Motor neuron (in vitro differentiated cells): ENCODE measurements at regions not wholly inside any gene's neighbourhood (a gene's known extent, or its start where the extent isn't known, plus 50 kb on each side); places are given as distances from the start of the nearest gene placed in this dataset.
A peak's percentile ranks its signal among the peaks of the same experiment; 100 is the strongest.
"Not testable (repeated sequence)": the region's sequence is repeated elsewhere in the genome, so short reads cannot be mapped to it uniquely, and the experiment has no call there.

ENCODE experiments used
- ATAC-seq, 8 experiments: fragments of 200-7000 bp; cut with Tn5 transposase; replicated peaks in 6 of 8; 2 replicates each; pipeline ENCODE4 v1.8.0; 2021; ENCODE audit warnings: mild to moderate bottlenecking in 8 of 8, moderate library complexity in 8 of 8
- H3K27ac ChIP-seq, 2 donors: fragments of 250-450 bp; sonication (Bioruptor Pico); 2 replicates each; pipeline ENCODE4 v1.9.0; 2021; ENCODE audit warnings: antibody characterized with exemption in 2 of 2, mild to moderate bottlenecking in 2 of 2, moderate library complexity in 1 of 2
- H3K4me1 ChIP-seq, 2 donors: fragments of 250-450 bp; sonication (Bioruptor Pico); replicated peaks in 1 of 2; 2 replicates each; pipeline ENCODE4 v1.6.1; 2021; ENCODE audit warnings: antibody characterized with exemption in 2 of 2, mild to moderate bottlenecking in 2 of 2, moderate library complexity in 1 of 2
- H3K4me3 ChIP-seq, 5 donors: fragments of 250-450 bp; sonication (Bioruptor Pico); 2 replicates each; pipeline ENCODE4 v1.9.0; 2021; ENCODE audit warnings: antibody characterized with exemption in 5 of 5, mild to moderate bottlenecking in 5 of 5, moderate library complexity in 4 of 5
- WGBS, 10 experiments: fragments of 450-650 bp; shearing (Covaris generic); methylation state at CpG; one replicate each; pipeline ENCODE4 v1.0.0; 2022; 5-methylcytosine and 5-hydroxymethylcytosine counted together
- in situ Hi-C, 9 experiments: fragments of 400-800 bp; cut with MboI; loops; one replicate each; pipeline ENCODE4 v1.15.0; 2021; ENCODE audit warnings: low sequenced_read_pairs in 9 of 9, low pct_unique_long_range_greater_than_20kb in 2 of 9; ENCODE audit not compliant: unreplicated experiment in 9 of 9

DNA sequence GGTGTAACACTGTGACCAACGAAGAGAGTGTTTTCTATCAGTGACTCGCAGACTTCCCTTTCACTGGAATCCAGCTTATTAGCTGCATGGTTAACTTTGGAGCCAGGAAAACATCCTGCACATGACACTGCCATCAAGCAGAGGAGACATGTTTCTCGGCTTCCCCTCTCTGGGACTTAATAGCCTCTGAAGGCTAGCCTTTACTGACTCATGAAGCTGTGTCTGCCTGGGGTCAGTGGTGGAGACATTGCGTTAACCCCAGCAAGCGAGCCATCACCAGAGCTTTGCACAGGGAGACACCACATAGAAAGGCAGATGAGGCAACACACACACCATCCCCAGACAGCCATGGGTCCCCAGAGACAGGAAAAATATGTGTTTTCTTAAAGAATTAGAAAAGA, 126.9 kb upstream of the PRICKLE1 start:
- in situ Hi-C loops = no loop called here
- WGBS, 10 experiments = 17 to 100% (median 84%) methylated on average over 1 to 5 of the region's 5 CpGs; no CpG with 5 or more reads in 2 of the 10 experiments
- no peak overlapping the region for H3K27ac ChIP-seq
- no peak overlapping the region for H3K4me3 ChIP-seq
- no peaks in the 10 kb centered on the region for H3K4me1 ChIP-seq
- ATAC-seq = peak in 2 of 8 experiments; percentile 33 to 53

DNA sequence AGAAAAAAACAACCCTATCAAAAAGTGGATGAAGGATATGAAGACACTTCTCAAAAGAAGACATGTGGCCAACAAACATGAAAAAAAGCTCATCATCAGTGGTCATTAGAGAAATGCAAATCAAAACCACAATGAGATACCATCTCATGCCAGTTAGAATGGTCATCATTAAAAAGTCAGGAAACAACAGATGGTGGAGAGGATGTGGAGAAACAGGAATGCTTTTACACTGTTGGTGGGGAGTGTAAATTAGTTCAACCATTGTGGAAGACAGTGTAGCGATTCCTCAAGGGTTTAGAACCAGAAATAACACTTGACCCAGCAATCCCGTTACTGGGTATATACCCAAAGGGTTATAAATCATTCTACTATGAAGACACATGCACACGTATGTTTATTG, 124.0 kb upstream of the PRICKLE1 start:
- in situ Hi-C loops, H3K27ac ChIP-seq, ATAC-seq, H3K4me3 ChIP-seq, H3K4me1 ChIP-seq: not testable (repeated sequence)
- WGBS, 10 experiments = 43 to 93% (median 67%) methylated on average over 1 to 3 of the region's 3 CpGs; no CpG with 5 or more reads in 3 of the 10 experiments

DNA sequence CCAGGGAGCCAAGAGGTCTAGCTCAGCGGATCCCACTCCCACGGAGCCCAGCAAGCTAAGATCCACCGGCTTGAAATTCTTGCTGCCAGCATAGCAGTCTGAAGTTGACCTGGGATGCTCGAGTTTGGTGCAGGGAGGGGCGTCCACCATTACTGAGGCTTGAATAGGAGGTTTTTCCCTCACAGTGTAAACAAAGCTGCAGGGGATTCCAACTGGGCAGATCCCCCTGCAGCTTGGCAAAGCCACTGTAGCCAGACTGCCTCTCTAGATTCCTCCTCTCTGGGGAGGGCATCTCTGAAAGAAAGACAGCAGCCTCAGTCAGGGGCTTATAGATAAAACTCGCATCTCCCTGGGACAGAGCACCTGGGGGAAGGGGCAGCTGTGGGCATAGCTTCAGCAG, 118.8 kb upstream of the PRICKLE1 start:
- H3K4me3 ChIP-seq, ATAC-seq, in situ Hi-C loops, H3K27ac ChIP-seq, H3K4me1 ChIP-seq: not testable (repeated sequence)
- 7 to 100% (median 61%) methylated on average over 1 to 5 of the region's 6 CpGs; no CpG with 5 or more reads in 5 of the 10 experiments for WGBS, 10 experiments

DNA sequence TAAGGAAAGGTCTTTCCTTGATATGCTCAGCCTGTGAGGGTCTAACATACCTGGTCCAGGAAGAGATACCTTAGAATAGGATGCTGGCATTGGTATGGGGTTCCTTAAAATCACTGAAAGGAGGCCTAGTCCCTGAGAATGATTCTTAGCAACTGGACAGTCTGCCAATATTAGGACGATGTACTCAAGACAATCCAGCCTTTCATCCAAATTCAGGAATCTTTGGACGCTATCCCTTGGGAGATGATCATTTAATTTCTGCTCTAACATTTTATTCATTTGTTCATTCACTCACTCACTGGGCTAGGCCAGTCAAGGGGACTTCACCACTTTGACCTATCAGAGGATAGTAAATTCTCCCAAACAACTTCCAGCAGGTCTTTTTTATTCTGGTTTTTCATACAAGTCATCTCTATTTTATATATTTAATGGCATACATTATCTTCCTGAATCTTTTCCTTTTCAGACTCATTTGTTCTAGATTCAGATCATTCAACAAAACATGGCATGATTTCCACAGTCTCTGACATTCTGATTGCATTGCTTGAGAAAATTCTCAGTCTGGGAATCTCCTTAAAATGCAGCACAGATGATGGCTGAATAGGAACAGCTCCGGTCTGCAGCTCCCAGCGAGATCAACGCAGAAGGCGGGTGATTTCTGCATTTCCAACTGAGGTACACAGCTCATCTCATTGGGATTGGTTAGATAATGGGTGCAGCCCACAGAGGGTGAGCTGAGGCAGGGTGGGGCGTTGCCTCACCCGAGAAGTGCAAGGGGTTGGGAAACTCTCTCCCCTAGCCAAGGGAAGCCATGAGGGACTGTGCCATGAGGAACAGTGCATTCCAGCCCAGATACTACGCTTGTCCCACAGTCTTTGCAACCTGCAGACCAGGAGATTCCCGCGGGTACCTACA, 118.0 kb upstream of the PRICKLE1 start:
- H3K27ac ChIP-seq = no peak overlapping the region
- no peak overlapping the region for H3K4me3 ChIP-seq
- no peaks in the 10 kb centered on the region for H3K4me1 ChIP-seq
- WGBS, 10 experiments = 43 to 100% (median 81%) methylated on average over 1 to 7 of the region's 11 CpGs; no CpG with 5 or more reads in 1 of the 10 experiments
- no peak for ATAC-seq
- in situ Hi-C loops = no loop called here

DNA sequence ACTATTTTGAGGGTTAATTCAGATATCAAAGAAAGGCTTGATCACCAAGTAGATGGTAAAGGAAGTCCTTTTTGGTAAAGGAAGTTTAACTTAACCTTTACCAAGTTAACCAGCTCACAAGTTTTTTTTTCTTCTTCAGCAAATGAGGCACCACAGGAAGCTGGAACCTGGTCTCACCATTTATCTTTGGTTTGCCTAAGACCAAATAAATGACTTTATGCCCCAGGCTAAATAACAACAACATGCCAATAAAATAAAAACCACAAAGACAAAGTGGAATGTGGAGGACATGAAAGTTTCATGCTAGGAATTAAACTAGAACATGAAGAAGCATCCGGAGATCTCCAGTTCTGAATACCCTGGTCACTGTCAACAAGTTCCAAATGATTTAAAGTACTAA, 116.8 kb upstream of the PRICKLE1 start:
- no peaks in the 10 kb centered on the region for H3K4me1 ChIP-seq
- H3K4me3 ChIP-seq = no peak overlapping the region
- WGBS, 10 experiments = 20 to 100% (median 83%) methylated on average over 1 of the region's 1 CpG; no CpG with 5 or more reads in 3 of the 10 experiments
- in situ Hi-C loops = no loop called here
- no peak for ATAC-seq
- H3K27ac ChIP-seq = no peak overlapping the region

DNA sequence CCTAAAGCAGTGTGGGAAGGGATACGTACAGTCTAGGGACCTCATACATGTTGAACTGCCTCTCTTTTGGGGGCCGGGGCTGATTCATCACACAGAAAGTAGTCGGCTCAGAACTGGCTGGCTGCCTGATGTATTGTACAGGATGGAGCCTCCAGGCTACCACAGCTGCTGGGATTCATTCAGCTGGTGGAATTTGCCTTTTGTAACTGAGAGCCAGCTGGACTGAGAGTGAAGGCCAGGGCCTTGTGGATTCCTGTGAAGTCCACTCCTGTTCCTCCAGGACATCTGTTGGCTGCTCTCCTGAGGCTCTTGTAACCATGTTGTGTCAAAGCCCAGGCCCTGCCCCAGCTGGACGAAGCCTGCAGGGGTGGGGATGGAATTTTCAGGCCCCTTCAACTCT, 116.3 kb upstream of the PRICKLE1 start:
- H3K27ac ChIP-seq = no peak overlapping the region
- ATAC-seq = peak in 6 of 8 experiments; percentile 53 to 100 (median 96)
- H3K4me3 ChIP-seq = no peak overlapping the region
- WGBS, 10 experiments = 0 to 80% (median 11%) methylated on average over 1 to 4 of the region's 4 CpGs; no CpG with 5 or more reads in 3 of the 10 experiments
- in situ Hi-C loops = no loop called here
- no peaks in the 10 kb centered on the region for H3K4me1 ChIP-seq

DNA sequence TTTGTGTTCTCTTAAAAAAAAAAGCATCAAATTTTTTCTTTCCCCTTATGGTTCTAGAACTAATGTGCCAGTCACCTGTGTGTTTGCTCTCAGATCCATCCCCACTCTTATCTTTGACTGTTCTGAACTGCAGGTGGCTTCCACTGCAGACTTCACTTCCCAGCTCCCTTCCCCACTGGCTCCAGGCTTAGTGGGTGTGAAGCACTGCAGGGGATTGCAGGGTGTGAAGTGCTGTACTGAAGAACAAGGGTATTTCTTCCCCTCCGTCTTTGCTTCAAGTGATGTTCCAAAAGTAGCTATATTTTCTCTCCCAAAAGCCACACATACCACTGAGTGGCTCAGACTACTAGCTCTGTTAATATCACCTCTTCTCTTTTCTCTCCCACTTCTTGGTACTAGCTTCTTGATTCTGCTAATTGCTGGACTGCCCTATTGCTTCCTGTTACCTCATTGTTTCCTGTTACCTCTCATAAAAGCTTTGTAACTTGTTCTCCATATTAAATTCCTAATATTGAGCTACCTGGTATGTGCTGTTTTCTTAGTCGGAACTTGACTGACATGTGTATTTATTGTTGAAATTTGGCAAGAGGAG, 115.4 kb upstream of the PRICKLE1 start:
- H3K27ac ChIP-seq = no peak overlapping the region
- no peak for ATAC-seq
- H3K4me1 ChIP-seq = no peaks in the 10 kb centered on the region
- H3K4me3 ChIP-seq = no peak overlapping the region
- WGBS, 10 experiments = 67 to 100% (median 86%) methylated on average over 1 to 2 of the region's 2 CpGs; no CpG with 5 or more reads in 1 of the 10 experiments
- in situ Hi-C loops = no loop called here

DNA sequence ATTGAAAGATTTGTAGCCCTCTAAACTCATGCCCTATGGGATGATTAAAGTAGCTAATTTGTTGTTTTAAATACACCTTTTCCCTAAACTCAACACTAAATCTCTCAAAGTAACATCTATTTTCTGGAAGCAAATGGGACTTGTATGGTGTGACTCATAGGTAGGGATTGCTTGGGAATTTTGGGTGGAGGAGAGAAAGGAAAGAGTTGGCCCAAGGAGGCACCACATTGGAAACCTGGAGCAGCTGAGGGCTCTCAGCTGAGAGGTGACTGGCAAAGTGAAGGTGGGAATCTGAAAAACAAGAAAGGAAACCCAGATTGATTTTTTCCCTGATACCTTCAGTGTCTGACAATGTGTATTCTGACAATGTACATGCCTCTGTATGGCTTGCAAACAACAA, 114.8 kb upstream of the PRICKLE1 start:
- in situ Hi-C loops = no loop called here
- no peaks in the 10 kb centered on the region for H3K4me1 ChIP-seq
- H3K27ac ChIP-seq = no peak overlapping the region
- ATAC-seq = no peak
- H3K4me3 ChIP-seq = no peak overlapping the region

DNA sequence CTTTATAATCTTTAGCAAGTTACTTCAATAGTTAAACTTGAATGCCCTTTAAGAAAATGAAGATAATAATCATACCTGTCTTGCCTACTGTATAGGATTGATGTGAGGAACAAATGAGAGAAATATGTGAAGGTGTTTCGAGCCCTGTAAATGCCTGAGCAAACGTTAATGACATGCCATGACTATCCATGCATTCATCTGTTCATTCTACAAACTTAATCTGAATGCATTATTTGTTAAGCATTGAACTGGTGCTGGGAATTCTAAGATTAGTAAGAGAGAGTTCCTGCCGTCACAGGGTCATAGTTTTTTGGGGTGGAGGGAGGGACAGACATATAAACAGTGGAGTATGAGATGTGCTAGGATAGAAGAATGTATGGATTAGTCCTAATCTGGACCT, 111.5 kb upstream of the PRICKLE1 start:
- in situ Hi-C loops = no loop called here
- Histone ChIP-seq H3K27ac (no peak overlapping the region), H3K4me1 (no peaks in the 10 kb centered on the region), H3K4me3 (no peak overlapping the region)
- WGBS, 10 experiments = 40 to 87% (median 77%) methylated on average over 1 to 3 of the region's 3 CpGs; no CpG with 5 or more reads in 4 of the 10 experiments
- no peak for ATAC-seq

DNA sequence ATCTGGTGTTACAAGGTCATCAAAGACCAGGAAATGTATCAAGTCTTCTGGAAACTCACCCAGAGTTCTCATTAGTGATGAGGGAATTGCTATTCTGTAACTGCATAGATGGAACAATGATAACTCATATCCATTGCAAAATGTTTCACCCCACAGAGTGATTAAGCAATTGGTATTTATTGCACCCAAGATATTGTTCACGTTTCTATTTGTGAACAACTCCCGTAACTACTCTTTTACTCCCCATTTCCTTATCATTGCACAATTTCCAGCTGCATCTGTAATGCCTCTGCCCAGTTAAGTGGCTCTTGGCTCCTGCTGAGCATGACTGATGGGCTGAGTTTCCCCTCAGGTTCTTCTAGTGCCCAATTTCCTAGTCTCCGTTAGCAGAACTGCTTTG, 108.7 kb upstream of the PRICKLE1 start:
- in situ Hi-C loops = no loop called here
- H3K4me1 ChIP-seq = no peaks in the 10 kb centered on the region
- 0 to 92% (median 78%) methylated on average over 1 to 3 of the region's 3 CpGs; no CpG with 5 or more reads in 1 of the 10 experiments for WGBS, 10 experiments
- ATAC-seq = peak in 3 of 8 experiments; percentile 49 to 95 (median 88)
- no peak overlapping the region for H3K27ac ChIP-seq
- no peak overlapping the region for H3K4me3 ChIP-seq

DNA sequence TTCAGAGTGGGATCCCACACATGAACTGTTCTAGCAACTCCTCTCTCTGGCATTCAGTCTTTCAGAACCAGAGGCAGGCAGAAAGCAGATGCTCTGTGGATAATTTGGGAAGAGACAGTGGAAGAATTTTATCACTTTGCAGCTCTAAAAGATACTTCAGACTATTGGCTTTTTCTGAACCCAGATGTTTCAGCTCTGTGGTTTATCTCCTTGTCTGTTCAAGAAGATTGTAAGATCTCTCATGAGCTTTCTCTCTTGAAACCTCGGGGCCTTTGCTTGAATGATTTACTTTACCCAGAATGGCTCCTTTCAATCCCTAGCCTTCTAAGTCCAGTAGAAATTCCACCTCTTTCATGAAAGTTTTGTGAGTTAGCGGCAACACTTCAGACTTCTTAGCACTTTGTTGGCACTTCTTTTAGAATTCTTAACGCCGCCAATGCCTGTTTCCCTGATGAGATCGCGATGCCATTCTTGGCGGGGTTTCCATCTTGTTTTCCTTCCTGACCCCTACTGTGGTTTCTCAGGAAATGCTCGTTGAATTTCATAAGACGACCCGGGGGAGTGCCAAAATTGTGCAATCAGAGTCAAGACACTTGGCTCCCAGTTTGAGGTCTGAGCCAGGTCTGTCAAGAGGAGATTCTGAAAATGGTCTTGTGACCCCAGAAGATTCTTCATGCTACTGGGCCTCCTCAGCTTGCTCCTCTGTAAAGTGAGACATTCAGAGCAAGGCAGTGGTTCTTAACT, 107.0 kb upstream of the PRICKLE1 start:
- Histone ChIP-seq H3K4me3 (no peak overlapping the region), H3K27ac (no peak overlapping the region), H3K4me1 (no peaks in the 10 kb centered on the region)
- ATAC-seq = peak in 1 of 8 experiments; percentile 27
- in situ Hi-C loops = no loop called here
- WGBS, 10 experiments = 13 to 100% (median 94%) methylated on average over 1 to 10 of the region's 10 CpGs

DNA sequence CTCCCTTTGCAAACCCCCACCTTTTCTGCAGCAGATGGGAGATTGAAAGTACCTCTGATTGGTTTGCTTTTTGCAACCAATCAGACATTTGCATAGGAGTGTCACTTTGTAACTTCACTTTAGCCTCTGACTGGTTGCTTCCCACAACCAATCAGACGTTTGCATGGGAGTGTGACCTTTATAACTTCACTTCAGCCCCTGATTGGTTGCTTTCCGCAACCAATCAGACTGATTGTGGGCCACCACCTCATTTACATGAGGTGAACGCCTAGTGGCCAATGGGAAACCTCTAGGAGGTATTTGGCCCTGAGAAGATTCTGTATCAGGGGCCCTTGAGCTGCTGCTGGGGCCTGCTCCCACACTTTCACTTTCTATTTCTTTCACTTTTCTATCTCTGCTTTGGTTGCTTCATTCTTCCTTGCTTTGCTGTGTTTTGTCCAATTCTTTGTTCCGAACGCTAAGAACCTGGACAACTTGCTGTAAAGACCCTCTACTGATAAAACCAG, 106.0 kb upstream of the PRICKLE1 start:
- no peaks in the 10 kb centered on the region for H3K4me1 ChIP-seq
- no peak for ATAC-seq
- H3K27ac ChIP-seq = no peak overlapping the region
- H3K4me3 ChIP-seq = no peak overlapping the region
- in situ Hi-C loops = no loop called here
- 72 to 100% (median 93%) methylated on average over 1 to 5 of the region's 5 CpGs; no CpG with 5 or more reads in 1 of the 10 experiments for WGBS, 10 experiments

DNA sequence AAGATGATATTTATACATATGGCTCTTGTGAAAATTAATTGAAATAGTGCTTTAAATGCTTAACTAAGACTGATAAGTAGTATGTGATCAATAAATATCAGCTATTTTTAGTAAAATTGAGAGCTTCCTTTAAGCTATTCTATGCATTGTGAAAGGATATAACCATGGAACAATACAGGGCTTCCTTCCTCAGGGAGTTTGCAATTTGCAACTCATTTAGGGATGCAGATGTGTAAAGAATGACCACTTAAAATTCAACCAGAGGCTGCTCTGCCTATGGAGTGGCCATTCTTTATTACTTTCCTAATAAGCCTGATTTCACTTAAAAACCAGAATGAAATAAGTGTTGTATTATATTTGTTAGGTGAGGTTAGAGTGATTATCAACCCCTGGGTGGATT, 103.2 kb upstream of the PRICKLE1 start:
- Histone ChIP-seq H3K27ac (no peak overlapping the region), H3K4me3 (no peak overlapping the region), H3K4me1 (no peaks in the 10 kb centered on the region)
- no peak for ATAC-seq
- in situ Hi-C loops = no loop called here
